Daoy (cell line): ENCODE measurements at regions not wholly inside any gene's neighbourhood (a gene's known extent, or its start where the extent isn't known, plus 50 kb on each side); places are given as distances from the start of the nearest gene placed in this dataset.
"Not testable (repeated sequence)": the region's sequence is repeated elsewhere in the genome, so short reads cannot be mapped to it uniquely, and the experiment has no call there.

ENCODE experiments used
- DNase-seq: peaks from one replicate; pipeline ENCODE4 v3.0.0-alpha.2; 2015; ENCODE audit warnings: low read depth

- no peak for DNase-seq
Observed at GRCh38 chr2:52017646-52018235, 985.8 kb upstream of the NRXN1 start.

DNA sequence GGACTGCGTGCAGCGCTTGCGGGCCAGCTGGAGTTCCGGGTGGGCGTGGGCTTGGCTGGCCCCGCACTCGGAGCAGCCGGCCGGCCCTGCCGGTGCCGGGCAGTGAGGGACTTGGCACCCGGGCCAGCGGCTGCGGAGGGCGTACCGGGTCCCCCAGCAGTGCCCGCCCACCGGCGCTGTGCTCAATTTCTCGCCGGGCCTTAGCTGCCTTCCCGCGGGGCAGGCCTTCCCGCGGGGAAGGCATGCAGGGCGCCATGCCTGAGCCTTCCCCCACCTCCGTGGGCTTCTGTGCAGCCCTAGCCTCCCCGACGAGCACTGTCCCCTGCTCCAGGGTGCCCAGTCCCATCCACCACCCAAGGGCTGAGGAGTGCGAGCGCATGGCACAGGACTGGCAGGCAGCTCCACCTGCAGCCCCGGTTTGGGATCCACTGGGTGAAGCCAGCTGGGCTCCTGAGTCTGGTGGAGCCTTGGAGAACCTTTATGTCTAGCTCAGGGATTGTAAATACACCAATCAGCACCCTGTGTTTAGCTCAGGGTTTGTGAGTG, 975.0 kb upstream of the NRXN1 start:
- DNase-seq, result not testable (repeated sequence)

GRCh38 chr2:52000151-52000855, 968.4 kb upstream of the NRXN1 start:
- no peak for DNase-seq

DNA sequence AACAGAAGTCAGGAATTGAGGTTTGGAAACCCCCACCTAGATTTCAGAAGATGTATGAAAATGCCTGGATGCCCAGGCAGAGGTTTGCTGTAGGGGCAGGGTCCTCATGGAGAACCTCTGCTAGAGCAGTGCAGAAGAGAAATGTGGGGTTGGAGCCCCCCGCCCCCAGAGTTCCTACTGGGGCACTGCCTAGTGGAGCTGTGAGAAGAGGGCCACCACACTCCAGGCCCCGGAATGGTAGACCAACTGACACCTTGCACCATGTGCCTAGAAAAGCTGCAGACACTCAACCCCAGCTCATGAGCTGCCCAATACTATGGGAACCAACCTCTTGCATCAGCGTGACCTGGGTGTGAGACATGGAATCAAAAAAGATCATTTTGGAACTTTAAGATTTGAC, 967.0 kb upstream of the NRXN1 start:
- no peak for DNase-seq

DNA sequence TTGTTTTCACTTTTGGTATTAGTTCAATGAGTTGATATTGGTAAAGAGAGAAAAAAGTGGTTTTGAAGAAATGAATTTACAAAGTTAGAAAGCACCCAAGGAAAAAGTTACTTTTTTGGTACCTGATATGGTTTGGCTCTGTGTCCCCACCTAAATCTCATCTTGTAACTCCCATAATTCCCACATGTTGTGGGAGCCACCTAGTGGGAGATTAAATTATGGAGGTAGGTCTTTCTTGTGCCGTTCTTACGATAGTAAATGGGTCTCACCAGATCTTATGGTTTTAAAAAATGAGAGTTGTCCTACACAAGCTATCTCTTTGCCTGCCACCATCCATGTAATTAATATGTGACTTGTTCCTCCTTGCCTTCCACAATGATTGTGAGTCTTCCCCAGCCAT, 965.6 kb upstream of the NRXN1 start:
- no peak for DNase-seq

DNA sequence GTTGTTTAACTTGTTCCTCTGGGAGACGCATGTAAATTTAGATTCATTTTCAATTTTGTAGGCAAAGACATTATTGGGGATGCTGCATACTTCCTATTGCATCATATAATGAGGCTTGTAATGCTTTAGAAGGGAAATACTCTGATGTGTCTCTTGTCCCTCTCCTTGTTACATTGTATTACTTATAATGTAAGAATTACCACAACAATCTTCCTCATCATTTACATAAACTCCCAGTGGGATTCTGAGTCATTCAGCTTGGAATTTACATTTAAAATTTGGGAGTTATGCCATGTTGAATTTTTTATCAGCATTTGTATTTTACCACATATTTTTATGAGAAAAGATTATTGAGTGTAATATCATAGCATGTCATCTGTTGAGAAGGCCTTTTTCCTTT, 963.4 kb upstream of the NRXN1 start:
- DNase-seq, result no peak

DNA sequence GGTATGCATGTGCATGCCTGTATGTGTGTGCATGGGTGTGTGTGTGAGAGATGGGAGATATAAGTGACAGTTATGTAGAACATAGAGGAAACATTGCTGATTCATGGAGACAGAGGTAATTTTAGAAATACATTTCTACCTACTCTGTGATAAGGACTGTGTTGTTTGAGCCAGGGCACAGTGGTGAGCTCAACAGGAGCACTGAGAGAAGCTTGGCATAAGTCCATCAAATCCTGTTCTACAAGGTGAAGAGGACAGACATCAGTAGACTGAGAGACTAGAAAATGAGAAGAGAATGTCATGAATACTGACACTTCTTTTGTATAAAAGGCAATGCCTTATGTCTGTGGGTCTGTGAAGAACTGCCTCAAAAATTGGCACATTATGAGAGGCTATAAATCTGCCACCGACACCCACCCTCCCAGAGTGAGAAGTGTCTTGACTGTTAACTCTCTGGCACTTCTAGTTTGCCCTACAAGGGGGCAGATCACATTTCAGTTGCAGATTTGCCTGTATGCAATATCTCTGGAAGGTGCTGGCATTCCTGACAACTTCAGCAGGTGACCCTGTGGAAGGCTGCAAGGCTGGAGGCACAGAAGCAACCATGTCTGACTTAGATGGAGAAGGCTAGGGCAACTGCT, 962.3 kb upstream of the NRXN1 start:
- DNase-seq, result no peak

DNA sequence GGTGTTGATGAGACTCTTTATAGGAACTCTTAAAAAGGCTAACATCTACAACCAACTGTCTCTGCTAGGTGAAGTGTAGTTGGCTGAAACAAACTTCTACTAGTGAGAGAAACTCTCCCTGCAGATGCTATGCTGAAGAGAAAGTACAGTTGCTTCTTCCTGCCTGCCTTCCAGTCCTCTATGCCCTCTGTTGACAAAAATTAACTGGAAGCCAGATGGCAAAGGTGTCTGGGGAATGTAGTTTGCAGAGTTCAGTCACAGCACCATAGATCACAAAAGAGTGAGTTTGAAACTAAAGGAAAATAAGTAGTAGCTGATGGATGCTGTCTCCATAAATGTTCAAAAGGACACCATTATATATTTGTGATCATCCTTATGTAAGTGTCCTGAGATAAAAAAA, 958.8 kb upstream of the NRXN1 start:
- DNase-seq, result no peak

GRCh38 chr2:51986101-51986500, 954.2 kb upstream of the NRXN1 start:
- DNase-seq, result no peak

DNA sequence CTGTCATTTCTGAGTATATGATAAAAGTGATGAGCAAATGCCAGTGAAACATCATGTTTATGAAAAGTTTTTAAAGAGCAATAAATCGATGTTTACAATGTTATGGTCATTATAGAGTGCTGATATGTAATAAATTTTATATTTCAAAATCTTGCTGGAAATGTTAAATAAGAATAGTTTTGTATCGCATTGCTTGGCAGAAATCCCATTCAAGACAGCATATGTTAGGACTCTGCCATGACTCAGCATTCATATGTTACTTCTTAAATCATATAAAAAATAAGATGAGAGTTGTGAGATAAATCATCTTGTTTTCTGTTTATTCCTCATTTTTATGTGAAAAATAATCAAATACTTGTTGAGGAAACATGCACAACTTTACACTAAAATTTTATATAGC, 949.9 kb upstream of the NRXN1 start:
- DNase-seq, result no peak

GRCh38 chr2:51976623-51977022, 944.7 kb upstream of the NRXN1 start:
- DNase-seq, result no peak

DNA sequence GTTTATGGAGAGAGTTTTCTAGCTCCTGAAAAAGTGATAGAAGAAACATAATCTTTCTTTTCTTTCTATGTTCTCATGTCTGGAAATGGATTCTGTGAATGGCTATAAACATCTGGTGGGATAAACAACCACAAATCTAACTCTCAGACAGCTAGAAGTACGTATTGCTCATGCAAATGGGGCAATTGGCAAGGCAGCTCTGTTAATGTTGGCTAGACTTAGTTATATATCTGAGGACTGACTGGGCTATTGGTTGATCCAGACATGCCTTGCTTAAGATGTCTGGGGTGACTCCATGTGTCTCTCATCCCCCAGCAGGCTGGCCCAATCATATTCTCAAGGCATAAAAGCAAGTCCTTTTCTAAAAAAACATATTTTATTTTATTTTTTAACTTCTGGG, 939.2 kb upstream of the NRXN1 start:
- no peak for DNase-seq

DNA sequence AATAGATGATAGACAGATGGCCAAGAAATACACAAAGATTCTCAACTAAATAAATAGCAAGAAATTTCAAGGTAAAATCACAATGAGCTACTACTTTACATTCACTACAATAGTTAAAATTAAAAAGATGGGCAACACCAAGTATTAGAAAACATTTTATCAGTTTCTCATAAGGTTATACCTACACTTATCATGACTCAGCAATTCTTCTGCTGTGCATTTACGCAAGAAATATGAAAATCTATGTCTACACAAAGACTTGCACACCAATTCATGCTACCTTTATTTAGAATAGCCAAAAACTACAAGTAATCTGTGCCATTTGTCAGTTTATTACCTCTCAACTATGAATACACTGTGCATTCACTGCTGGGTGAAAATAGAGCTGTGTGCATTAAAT, 937.4 kb upstream of the NRXN1 start:
- DNase-seq, result no peak

GRCh38 chr2:51960841-51961335, 929.0 kb upstream of the NRXN1 start:
- DNase-seq, result no peak

GRCh38 chr2:51960281-51960680, 928.3 kb upstream of the NRXN1 start:
- DNase-seq, result no peak

DNA sequence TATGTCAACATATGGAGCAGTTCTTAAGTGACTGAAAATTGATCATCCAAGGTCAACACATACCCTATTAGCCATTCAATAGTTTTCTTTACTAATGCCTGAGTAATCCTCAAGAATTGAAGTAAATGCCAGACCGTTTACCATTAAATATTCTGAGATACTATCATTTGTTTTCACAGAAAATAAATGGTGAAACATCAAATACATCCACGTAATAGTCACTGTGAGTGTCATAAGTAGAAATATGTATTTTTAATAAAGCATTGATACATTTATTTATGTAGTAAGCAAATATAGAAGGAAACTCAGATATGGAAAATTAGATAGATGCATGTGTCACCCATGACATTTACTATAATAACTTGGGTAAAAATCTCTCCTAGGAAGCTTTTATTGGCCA, 927.8 kb upstream of the NRXN1 start:
- DNase-seq, result no peak

- DNase-seq, result no peak
Observed at GRCh38 chr2:51953931-51954330, 922.0 kb upstream of the NRXN1 start.

- no peak for DNase-seq
Observed at GRCh38 chr2:51921076-51921475, 889.1 kb upstream of the NRXN1 start.

DNA sequence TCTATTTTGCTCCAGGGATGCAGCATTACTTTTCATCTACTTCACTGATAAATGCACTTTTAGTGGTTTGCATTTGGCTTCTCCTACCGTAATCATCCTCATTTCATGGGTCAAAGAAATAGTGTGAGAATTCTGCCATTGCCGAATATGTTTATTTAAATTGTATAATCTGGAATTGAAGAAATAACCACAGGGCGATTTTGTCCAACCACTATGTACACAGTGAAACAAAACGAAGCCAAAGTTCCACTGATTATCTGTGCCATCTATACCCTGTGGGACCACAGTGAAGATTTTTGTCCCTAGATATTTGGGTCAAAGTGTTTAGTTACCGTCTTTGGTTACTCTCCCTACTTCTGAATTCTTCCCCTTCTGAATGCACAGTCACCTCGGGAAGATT, 888.6 kb upstream of the NRXN1 start:
- DNase-seq, result no peak

DNA sequence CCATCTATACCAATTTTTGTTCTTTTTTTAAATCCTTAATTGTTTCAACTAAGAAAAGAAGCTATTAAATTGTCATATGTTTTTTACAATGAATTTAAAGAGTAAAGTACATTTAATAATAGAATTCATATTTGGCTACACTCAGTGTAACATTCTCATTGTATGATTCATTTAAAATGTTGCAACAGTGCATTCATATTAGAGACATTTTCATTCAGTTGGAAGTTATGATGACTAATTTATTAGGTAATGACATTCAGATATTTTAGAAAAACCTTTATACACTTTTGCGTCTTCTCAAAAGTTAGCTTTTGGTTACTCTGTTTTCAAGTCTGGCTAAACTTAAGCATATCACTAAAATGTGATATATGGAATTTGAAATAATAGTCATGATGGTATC, 887.5 kb upstream of the NRXN1 start:
- DNase-seq, result no peak

DNA sequence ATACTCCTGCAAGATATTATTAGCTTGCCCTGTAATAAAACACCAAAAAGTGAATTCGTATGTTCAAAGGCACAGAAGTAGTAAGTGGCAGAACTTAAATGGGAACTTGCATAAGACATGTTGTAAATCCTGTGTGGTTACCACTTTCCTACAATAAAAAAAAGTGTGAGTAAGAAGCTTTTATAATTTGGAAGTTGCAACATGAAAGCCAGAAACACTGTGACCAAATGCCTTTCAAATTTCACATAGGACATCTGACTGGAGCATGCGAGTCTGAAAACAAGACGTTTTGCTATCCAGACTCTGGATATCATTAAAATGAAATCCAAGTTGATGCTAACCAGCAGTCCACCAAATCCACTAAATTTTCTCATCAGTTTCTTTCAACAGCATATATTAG, 886.2 kb upstream of the NRXN1 start:
- no peak for DNase-seq

DNA sequence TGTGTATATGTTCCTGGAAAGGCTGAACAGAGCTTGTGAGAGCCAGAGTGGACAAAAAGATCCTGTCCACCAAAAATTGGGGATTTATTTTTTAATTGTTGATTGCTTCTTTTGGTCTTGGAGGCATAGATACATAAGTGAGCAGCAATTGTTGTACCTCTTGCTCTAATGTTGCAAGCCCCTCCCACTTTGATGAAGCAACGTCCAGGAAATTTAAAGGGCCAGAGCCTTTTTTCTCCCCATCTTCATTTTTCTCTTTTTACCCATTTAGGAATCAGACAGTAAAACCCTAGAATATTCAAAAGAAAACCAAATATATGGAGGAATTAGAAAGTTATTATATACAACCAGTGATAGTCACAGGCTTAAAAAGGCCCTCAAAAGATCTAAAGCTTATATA, 871.8 kb upstream of the NRXN1 start:
- no peak for DNase-seq

DNA sequence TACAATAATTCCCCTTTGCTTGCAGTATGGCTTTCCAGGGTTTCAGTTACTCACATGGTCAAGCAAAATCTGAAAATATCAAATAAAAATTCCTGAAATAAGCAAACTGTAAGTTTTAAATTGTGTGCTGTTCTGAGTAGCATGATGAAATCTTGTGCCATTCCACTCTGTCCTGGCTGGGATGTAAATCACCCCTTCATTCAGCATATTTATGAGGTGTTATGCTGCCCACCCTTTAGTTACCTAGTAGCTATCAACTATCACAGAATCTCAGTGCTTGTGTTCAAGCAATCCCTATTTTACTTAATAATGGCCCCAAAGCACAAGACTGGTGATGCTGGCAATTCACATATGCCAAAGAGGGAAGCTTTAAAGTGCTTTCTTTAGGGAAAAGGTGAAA, 867.7 kb upstream of the NRXN1 start:
- no peak for DNase-seq
